GM12878 (cell line): ENCODE measurements at regions not wholly inside any gene's neighbourhood (a gene's known extent, or its start where the extent isn't known, plus 50 kb on each side); places are given as distances from the start of the nearest gene placed in this dataset.

Experiments used
- ATAC-seq: fragments of 200-7000 bp; cut with Tn5 transposase; 3 replicates; pipeline ENCODE4 v1.9.1; 2020; ENCODE audit warnings: mild to moderate bottlenecking, moderate library complexity
- BruUV-seq: library from RNA; stranded (reverse); fragments of 400-500 nt; replicated peaks from 2 replicates; lab custom pipeline; 2021; lab: Mats Ljungman, UMichigan
- CTCF ChIA-PET: fragments of 300-600 bp; sonication (Branson Sonifier 250); formaldehyde crosslinking; extraction: SDS; loops from one replicate; lab custom pipeline; 2021; ENCODE audit warnings: inconsistent platforms; lab: Yijun Ruan, JAX
- POLR2A ChIA-PET: fragments of 350-600 bp; formaldehyde crosslinking; extraction: SDS; loops from one replicate; lab custom pipeline; 2021; ENCODE audit warnings: inconsistent platforms; lab: Charles Lee
- RAD21 ChIA-PET: fragments of 300-600 bp; sonication (Branson Sonifier 250); formaldehyde crosslinking; loops from one replicate; lab custom pipeline; 2023; ENCODE audit warnings: antibody characterized with exemption; ENCODE audit not compliant: unreplicated experiment; lab: Charles Lee
- SMC1A ChIA-PET: fragments of 300-600 bp; sonication (Branson Sonifier 250); formaldehyde crosslinking; loops from one replicate; lab custom pipeline; 2023; ENCODE audit not compliant: unreplicated experiment, uncharacterized antibody; lab: Charles Lee
- DNase-seq: peaks from one replicate; pipeline ENCODE4 v3.0.0-alpha.2; 2011; ENCODE audit warnings: low read depth, low spot score
- FAIRE-seq: peaks from 3 replicates; lab custom pipeline; 2011; peaks lifted over from hg19 to GRCh38; lab: Jason Lieb, UNC
- H2AFZ ChIP-seq: 2 replicates; pipeline ENCODE4 v1.6.0; 2011; ENCODE audit warnings: low read depth, low read length, control low read depth; ENCODE audit not compliant: control insufficient read depth
- H3K27ac ChIP-seq: 2 replicates; pipeline ENCODE4 v1.5.1; 2011; ENCODE audit warnings: control low read depth; ENCODE audit not compliant: control insufficient read depth, insufficient read depth
- H3K27me3 ChIP-seq, 2 experiments: replicated peaks in 1 of 2; 2 replicates each; pipeline versions ENCODE4 v1.6.0 to v1.6.1; 2011; ENCODE audit warnings: low read length in 1 of 2; ENCODE audit not compliant: control insufficient read depth in 2 of 2, insufficient read depth in 2 of 2
- H3K36me3 ChIP-seq, 2 experiments: 2 replicates each; pipeline ENCODE4 v1.5.1; 2011; ENCODE audit warnings: low read length in 1 of 2; ENCODE audit not compliant: control insufficient read depth in 2 of 2, insufficient read depth in 2 of 2
- H3K4me1 ChIP-seq: 2 replicates; pipeline ENCODE4 v1.6.1; 2011; ENCODE audit warnings: mild to moderate bottlenecking, low read length, moderate library complexity, mixed read lengths; ENCODE audit not compliant: control insufficient read depth, insufficient read depth
- H3K4me2 ChIP-seq: 2 replicates; pipeline ENCODE4 v1.6.0; 2011; ENCODE audit warnings: control low read depth; ENCODE audit not compliant: control insufficient read depth, insufficient read depth
- H3K4me3 ChIP-seq: fragments of 200-600 bp; sonication (generic); 2 replicates; pipeline ENCODE4 v1.5.1; 2016
- H3K79me2 ChIP-seq: 2 replicates; pipeline ENCODE4 v1.6.0; 2011; ENCODE audit warnings: low read length; ENCODE audit not compliant: control insufficient read depth, insufficient read depth
- H3K9ac ChIP-seq: 2 replicates; pipeline ENCODE4 v1.8.0; 2011; ENCODE audit warnings: low read length, control low read depth, mixed read lengths; ENCODE audit not compliant: control insufficient read depth, insufficient read depth
- H3K9me3 ChIP-seq: replicated peaks from 3 replicates; pipeline ENCODE4 v1.5.1; 2011; ENCODE audit warnings: mild to moderate bottlenecking, low read length; ENCODE audit not compliant: control insufficient read depth, insufficient read depth
- H4K20me1 ChIP-seq: 2 replicates; pipeline ENCODE4 v1.6.0; 2011; ENCODE audit not compliant: control insufficient read depth, insufficient read depth
- ASH2L ChIP-seq: fragments of 300-600, 200-600 bp; sonication (generic); IDR thresholded peaks from 2 replicates; pipeline ENCODE4 v1.6.1; 2017; ENCODE audit warnings: low read depth, mild to moderate bottlenecking, borderline replicate concordance
- MTA2 ChIP-seq: fragments of 450-650 bp; IDR thresholded peaks from 2 replicates; pipeline ENCODE4 v1.6.1; 2016; ENCODE audit warnings: low read depth, mild to moderate bottlenecking, moderate library complexity
- NFXL1 ChIP-seq: fragments of 450-650 bp; IDR thresholded peaks from 2 replicates; pipeline ENCODE4 v1.6.1; 2017; ENCODE audit warnings: antibody characterized with exemption, mild to moderate bottlenecking, borderline replicate concordance
- RBBP5 ChIP-seq: fragments of 200-600 bp; sonication (generic); conservative IDR thresholded peaks from 2 replicates; pipeline ENCODE4 v1.6.1; 2016
- SMAD5 ChIP-seq: IDR thresholded peaks from 2 replicates; pipeline ENCODE4 v1.6.1; 2016; ENCODE audit warnings: antibody characterized with exemption, low read depth
- SUZ12 ChIP-seq: fragments of 200-600 bp; sonication (generic); IDR thresholded peaks from one replicate; pipeline ENCODE4 v1.6.1; 2018; ENCODE audit warnings: antibody characterized with exemption, mild to moderate bottlenecking; ENCODE audit not compliant: unreplicated experiment
- TAF1 ChIP-seq: IDR thresholded peaks from 2 replicates; pipeline ENCODE4 v1.6.1; 2011; ENCODE audit warnings: mild to moderate bottlenecking, low read depth, low read length, borderline replicate concordance
- TCF7 ChIP-seq: IDR thresholded peaks from 2 replicates; pipeline ENCODE4 v1.6.1; 2014; ENCODE audit warnings: antibody characterized with exemption, borderline replicate concordance
- WGBS: methylation state at CpG from one replicate; pipeline ENCODE4 v1.1.6; 2016; ENCODE audit warnings: low lambda C conversion rate; ENCODE audit not compliant: insufficient replicate concordance, insufficient coverage; ENCODE audit errors: missing lambda C conversion rate; 5-methylcytosine and 5-hydroxymethylcytosine counted together
- in situ Hi-C: fragments of 300-500 bp; cut with MboI; formaldehyde crosslinking; loops from 9 replicates; pipeline ENCODE4 v1.14.3; 2018; ENCODE audit warnings: mixed read lengths
- intact Hi-C: fragments of 100-400 bp; cut with micrococcal nuclease; formaldehyde crosslinking; loops from one replicate; pipeline ENCODE4 v1.14.2; 2022; ENCODE audit not compliant: unreplicated experiment
- TF ChIP-seq, protein P1 (sequence below): fragments of 450-650 bp; formaldehyde crosslinking; IDR thresholded peaks from 2 replicates; pipeline ENCODE4 v1.4.0; 2022; ENCODE audit warnings: mild to moderate bottlenecking, moderate library complexity
- TF ChIP-seq, protein P2 (sequence below): fragments of 450-650 bp; formaldehyde crosslinking; IDR thresholded peaks from 2 replicates; pipeline ENCODE4 v1.4.0; 2020; ENCODE audit warnings: mild to moderate bottlenecking, moderate library complexity
- TF ChIP-seq, protein P3 (sequence below): fragments of 450-650 bp; IDR thresholded peaks from 2 replicates; pipeline ENCODE4 v1.6.1; 2017; ENCODE audit warnings: mild to moderate bottlenecking, moderate library complexity
- TF ChIP-seq, protein P4 (sequence below): IDR thresholded peaks from 2 replicates; pipeline ENCODE4 v1.6.1; 2011; ENCODE audit warnings: borderline replicate concordance, low read depth, mild to moderate bottlenecking, moderate library complexity, low read length; ENCODE audit not compliant: insufficient read depth, poor library complexity, severe bottlenecking

DNA sequence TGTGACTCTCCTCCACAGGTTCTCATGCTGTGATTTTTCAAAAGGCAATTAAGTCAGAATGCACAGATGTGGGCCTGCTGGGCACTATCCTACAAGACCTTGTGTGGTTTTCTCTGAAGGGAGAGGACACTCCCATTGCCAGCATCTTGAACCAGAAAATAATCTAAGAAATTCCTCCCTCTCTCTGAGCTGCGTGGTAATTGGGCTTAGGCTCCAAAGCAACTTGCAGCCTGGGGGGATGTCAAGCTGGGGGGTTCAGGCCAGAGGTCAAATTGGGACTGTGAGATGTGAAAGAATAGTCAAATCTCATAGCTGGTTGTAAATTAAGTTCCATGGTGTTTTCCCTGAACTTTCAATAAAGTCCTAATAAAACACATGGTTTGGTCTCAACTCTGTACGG is 350.6 kb upstream of the SLC7A11 start:
- TF ChIP-seq RBBP5 (no peak), TCF7 (no peak), SMAD5 (no peak), SUZ12 (no peak), NFXL1 (no peak), ASH2L (no peak), TAF1 (no peak), MTA2 (no peak)
- TF ChIP-seq, protein P1, sequence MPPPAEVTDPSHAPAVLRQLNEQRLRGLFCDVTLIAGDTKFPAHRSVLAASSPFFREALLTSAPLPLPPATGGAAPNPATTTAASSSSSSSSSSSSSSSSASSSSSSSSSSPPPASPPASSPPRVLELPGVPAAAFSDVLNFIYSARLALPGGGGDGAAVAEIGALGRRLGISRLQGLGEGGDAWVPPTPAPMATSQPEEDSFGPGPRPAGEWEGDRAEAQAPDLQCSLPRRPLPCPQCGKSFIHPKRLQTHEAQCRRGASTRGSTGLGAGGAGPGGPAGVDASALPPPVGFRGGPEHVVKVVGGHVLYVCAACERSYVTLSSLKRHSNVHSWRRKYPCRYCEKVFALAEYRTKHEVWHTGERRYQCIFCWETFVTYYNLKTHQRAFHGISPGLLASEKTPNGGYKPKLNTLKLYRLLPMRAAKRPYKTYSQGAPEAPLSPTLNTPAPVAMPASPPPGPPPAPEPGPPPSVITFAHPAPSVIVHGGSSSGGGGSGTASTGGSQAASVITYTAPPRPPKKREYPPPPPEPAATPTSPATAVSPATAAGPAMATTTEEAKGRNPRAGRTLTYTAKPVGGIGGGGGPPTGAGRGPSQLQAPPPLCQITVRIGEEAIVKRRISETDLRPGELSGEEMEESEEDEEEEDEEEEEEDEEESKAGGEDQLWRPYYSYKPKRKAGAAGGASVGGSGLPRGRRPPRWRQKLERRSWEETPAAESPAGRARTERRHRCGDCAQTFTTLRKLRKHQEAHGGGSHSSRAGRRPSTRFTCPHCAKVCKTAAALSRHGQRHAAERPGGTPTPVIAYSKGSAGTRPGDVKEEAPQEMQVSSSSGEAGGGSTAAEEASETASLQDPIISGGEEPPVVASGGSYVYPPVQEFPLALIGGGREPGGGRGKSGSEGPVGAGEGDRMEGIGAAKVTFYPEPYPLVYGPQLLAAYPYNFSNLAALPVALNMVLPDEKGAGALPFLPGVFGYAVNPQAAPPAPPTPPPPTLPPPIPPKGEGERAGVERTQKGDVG (CRISPR knock-in tag): no peak
- TF ChIP-seq, protein P2, sequence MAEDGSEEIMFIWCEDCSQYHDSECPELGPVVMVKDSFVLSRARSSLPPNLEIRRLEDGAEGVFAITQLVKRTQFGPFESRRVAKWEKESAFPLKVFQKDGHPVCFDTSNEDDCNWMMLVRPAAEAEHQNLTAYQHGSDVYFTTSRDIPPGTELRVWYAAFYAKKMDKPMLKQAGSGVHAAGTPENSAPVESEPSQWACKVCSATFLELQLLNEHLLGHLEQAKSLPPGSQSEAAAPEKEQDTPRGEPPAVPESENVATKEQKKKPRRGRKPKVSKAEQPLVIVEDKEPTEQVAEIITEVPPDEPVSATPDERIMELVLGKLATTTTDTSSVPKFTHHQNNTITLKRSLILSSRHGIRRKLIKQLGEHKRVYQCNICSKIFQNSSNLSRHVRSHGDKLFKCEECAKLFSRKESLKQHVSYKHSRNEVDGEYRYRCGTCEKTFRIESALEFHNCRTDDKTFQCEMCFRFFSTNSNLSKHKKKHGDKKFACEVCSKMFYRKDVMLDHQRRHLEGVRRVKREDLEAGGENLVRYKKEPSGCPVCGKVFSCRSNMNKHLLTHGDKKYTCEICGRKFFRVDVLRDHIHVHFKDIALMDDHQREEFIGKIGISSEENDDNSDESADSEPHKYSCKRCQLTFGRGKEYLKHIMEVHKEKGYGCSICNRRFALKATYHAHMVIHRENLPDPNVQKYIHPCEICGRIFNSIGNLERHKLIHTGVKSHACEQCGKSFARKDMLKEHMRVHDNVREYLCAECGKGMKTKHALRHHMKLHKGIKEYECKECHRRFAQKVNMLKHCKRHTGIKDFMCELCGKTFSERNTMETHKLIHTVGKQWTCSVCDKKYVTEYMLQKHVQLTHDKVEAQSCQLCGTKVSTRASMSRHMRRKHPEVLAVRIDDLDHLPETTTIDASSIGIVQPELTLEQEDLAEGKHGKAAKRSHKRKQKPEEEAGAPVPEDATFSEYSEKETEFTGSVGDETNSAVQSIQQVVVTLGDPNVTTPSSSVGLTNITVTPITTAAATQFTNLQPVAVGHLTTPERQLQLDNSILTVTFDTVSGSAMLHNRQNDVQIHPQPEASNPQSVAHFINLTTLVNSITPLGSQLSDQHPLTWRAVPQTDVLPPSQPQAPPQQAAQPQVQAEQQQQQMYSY (CRISPR knock-in tag): no peak
- TF ChIP-seq, protein P3, sequence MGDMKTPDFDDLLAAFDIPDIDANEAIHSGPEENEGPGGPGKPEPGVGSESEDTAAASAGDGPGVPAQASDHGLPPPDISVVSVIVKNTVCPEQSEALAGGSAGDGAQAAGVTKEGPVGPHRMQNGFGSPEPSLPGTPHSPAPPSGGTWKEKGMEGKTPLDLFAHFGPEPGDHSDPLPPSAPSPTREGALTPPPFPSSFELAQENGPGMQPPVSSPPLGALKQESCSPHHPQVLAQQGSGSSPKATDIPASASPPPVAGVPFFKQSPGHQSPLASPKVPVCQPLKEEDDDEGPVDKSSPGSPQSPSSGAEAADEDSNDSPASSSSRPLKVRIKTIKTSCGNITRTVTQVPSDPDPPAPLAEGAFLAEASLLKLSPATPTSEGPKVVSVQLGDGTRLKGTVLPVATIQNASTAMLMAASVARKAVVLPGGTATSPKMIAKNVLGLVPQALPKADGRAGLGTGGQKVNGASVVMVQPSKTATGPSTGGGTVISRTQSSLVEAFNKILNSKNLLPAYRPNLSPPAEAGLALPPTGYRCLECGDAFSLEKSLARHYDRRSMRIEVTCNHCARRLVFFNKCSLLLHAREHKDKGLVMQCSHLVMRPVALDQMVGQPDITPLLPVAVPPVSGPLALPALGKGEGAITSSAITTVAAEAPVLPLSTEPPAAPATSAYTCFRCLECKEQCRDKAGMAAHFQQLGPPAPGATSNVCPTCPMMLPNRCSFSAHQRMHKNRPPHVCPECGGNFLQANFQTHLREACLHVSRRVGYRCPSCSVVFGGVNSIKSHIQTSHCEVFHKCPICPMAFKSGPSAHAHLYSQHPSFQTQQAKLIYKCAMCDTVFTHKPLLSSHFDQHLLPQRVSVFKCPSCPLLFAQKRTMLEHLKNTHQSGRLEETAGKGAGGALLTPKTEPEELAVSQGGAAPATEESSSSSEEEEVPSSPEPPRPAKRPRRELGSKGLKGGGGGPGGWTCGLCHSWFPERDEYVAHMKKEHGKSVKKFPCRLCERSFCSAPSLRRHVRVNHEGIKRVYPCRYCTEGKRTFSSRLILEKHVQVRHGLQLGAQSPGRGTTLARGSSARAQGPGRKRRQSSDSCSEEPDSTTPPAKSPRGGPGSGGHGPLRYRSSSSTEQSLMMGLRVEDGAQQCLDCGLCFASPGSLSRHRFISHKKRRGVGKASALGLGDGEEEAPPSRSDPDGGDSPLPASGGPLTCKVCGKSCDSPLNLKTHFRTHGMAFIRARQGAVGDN: no peak
- TF ChIP-seq, protein P4, sequence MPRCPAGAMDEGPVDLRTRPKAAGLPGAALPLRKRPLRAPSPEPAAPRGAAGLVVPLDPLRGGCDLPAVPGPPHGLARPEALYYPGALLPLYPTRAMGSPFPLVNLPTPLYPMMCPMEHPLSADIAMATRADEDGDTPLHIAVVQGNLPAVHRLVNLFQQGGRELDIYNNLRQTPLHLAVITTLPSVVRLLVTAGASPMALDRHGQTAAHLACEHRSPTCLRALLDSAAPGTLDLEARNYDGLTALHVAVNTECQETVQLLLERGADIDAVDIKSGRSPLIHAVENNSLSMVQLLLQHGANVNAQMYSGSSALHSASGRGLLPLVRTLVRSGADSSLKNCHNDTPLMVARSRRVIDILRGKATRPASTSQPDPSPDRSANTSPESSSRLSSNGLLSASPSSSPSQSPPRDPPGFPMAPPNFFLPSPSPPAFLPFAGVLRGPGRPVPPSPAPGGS: no peak
- in situ Hi-C loops (no loop called here), intact Hi-C loops (no loop called here)
- no peaks in the 10 kb centered on the region for H3K27me3 ChIP-seq
- ATAC-seq (no peak), FAIRE-seq (no peak), DNase-seq (no peak)
- POLR2A ChIA-PET: no interaction called here
- H3K4me3 ChIP-seq: no peak overlapping the region
- 15% methylated on average over 2 of the region's 2 CpGs for WGBS
- no peaks in the 10 kb centered on the region for H3K4me1 ChIP-seq
- no peaks in the 10 kb centered on the region for H3K36me3 ChIP-seq
- H3K9ac ChIP-seq: no peak overlapping the region
- H3K79me2 ChIP-seq: no peaks in the 10 kb centered on the region
- SMC1A ChIA-PET: no interaction called here
- BruUV-seq: no TSS peak
- CTCF ChIA-PET: no interaction called here
- H3K27ac ChIP-seq: no peak overlapping the region
- H4K20me1 ChIP-seq: no peaks in the 10 kb centered on the region
- RAD21 ChIA-PET: no interaction called here
- H3K9me3 ChIP-seq: no peaks in the 10 kb centered on the region
- H3K4me2 ChIP-seq: no peak overlapping the region
- H2AFZ ChIP-seq: no peak overlapping the region
